ENCODE measurements at regions not wholly inside any gene's neighbourhood (a gene's known extent, or its start where the extent isn't known, plus 50 kb on each side); places are given as distances from the start of the nearest gene placed in this dataset.

GRCh38 chr1:29475326-29475725, 239.0 kb downstream of the PTPRU start:
- Histone ChIP-seq H3K36me3 (no peaks in the 10 kb centered on the region), H3K27me3 (no peaks in the 10 kb centered on the region), H4K20me1 (ENCODE audit: low read depth) (no peaks in the 10 kb centered on the region), H3K4me2 (no peak overlapping the region), H2AFZ (replicated peaks) (no peak overlapping the region), H3K27ac (no peak overlapping the region), H3K4me1 (peaks cover 23% of the 10 kb centered on the region), H3K4me3 (no peak overlapping the region), H3K79me2 (ENCODE audit: low read depth) (no peaks in the 10 kb centered on the region), H3K9me3 (ENCODE audit: low read depth) (no peaks in the 10 kb centered on the region), H3K9ac (no peak overlapping the region), H3F3A (ENCODE audit: low read depth) (peaks cover 10% of the 10 kb centered on the region)
- Mint-ChIP-seq H3K36me3 (no peaks in the 10 kb centered on the region), H3K27me3 (ENCODE audit: insufficient read depth, low read depth) (peaks cover 6% of the 10 kb centered on the region), H3K9me3 (no peaks in the 10 kb centered on the region), H3K4me1 (peaks cover 28% of the 10 kb centered on the region), H3K4me3 (no peak overlapping the region), H3K27ac (no peak overlapping the region)
- TF ChIP-seq EZH2 (IDR thresholded peaks at IDR 0.05) (no peak), CTCF (IDR thresholded peaks at IDR 0.05) (no peak), EZH2phosphoT487 (IDR thresholded peaks at IDR 0.05) (no peak)
- no peak for DNase-seq (ENCODE audit: low spot score)

DNA sequence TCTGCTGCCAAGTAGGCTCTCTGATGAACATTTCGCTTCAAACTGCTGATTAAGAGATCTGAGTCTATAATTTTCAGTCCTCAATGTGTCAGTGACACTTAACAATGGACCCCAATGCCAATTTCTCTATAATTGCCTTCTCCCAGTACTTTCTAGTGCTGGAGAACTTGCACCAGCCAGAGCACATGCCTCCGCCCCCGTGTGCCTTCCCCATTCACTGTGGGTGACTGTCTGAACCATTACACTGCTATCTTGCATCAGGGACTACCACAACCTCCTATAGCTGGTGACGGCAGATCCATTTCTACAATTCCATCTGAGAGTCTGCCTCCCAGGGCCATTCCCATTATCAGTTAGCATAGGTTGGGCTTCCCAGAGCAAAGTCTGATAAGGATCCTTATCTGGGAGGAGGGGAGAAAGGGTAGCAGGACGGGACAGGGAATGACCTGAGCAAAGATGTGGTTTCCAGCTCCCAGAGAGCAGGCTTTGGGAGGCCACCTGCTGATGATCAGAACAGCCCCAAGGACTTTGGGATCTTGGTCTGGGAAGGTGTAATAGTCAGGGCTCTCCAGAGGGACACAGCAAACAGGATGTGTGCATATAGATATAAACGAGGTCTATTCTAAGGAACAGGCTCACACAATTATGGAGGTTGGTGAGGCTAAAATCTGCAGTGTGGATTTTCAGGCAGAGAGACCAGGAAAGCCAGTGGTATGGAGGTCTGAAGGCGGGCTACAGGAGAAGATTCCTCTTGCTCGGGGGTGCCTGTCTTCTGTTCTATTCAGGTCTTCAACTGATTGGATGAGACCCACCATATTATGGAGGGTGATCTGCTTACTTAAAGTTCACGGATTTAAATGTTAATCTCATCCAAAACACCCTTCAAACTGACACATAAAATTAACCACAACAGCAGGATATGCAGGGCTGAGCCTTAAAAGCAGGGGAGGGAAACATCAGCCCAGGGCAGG, 238.2 kb downstream of the PTPRU start:
- H3K4me3 Mint-ChIP-seq, result no peak overlapping the region
- H3K36me3 Mint-ChIP-seq, result no peaks in the 10 kb centered on the region
- Histone ChIP-seq H3K36me3 (no peaks in the 10 kb centered on the region), H3K4me2 (no peak overlapping the region), H3K4me1 (peaks cover 23% of the 10 kb centered on the region), H3K9ac (no peak overlapping the region), H3K4me3 (no peak overlapping the region), H3K9me3 (ENCODE audit: low read depth) (no peaks in the 10 kb centered on the region), H3K27ac (no peak overlapping the region), H3K79me2 (ENCODE audit: low read depth) (no peaks in the 10 kb centered on the region), H4K20me1 (ENCODE audit: low read depth) (no peaks in the 10 kb centered on the region), H3K27me3 (no peaks in the 10 kb centered on the region), H2AFZ (replicated peaks) (no peak overlapping the region), H3F3A (ENCODE audit: low read depth) (peaks cover 10% of the 10 kb centered on the region)
- no peaks in the 10 kb centered on the region for H3K9me3 Mint-ChIP-seq
- TF ChIP-seq CTCF (IDR thresholded peaks at IDR 0.05) (no peak), EZH2 (IDR thresholded peaks at IDR 0.05) (no peak), EZH2phosphoT487 (IDR thresholded peaks at IDR 0.05) (no peak)
- DNase-seq (ENCODE audit: low spot score), result no peak
- peaks cover 32% of the 10 kb centered on the region for H3K4me1 Mint-ChIP-seq
- H3K27me3 Mint-ChIP-seq (ENCODE audit: insufficient read depth, low read depth), result peaks cover 6% of the 10 kb centered on the region
- H3K27ac Mint-ChIP-seq, result no peak overlapping the region

GRCh38 chr1:29473161-29473855, 237.0 kb downstream of the PTPRU start:
- Histone ChIP-seq H3K4me3 (no peak overlapping the region), H3K9me3 (ENCODE audit: low read depth) (no peaks in the 10 kb centered on the region), H3K27me3 (no peaks in the 10 kb centered on the region), H3K36me3 (no peaks in the 10 kb centered on the region), H3K4me1 (peaks cover 13% of the 10 kb centered on the region), H3F3A (ENCODE audit: low read depth) (peaks cover 5% of the 10 kb centered on the region), H3K9ac (no peak overlapping the region), H3K79me2 (ENCODE audit: low read depth) (no peaks in the 10 kb centered on the region), H4K20me1 (ENCODE audit: low read depth) (no peaks in the 10 kb centered on the region), H3K4me2 (no peak overlapping the region), H3K27ac (no peak overlapping the region), H2AFZ (replicated peaks) (no peak overlapping the region)
- Mint-ChIP-seq H3K4me3 (no peak overlapping the region), H3K27me3 (ENCODE audit: insufficient read depth, low read depth) (peaks cover 5% of the 10 kb centered on the region), H3K4me1 (peaks cover 23% of the 10 kb centered on the region), H3K9me3 (no peaks in the 10 kb centered on the region), H3K36me3 (no peaks in the 10 kb centered on the region), H3K27ac (no peak overlapping the region)
- DNase-seq (ENCODE audit: low spot score), result no peak
- TF ChIP-seq CTCF (IDR thresholded peaks at IDR 0.05) (no peak), EZH2 (IDR thresholded peaks at IDR 0.05) (no peak), EZH2phosphoT487 (IDR thresholded peaks at IDR 0.05) (no peak)

Data from neural progenitor cell (in vitro differentiated cells).